Endothelial cell of umbilical vein (primary cell): ENCODE measurements at regions not wholly inside any gene's neighbourhood (a gene's known extent, or its start where the extent isn't known, plus 50 kb on each side); places are given as distances from the start of the nearest gene placed in this dataset.

Experiments used
- BruUV-seq: library from RNA; stranded (reverse); fragments of 400-500 nt; replicated peaks from 2 replicates; lab custom pipeline; 2021; lab: Mats Ljungman, UMichigan
- CTCF ChIA-PET: fragments of 300-600, 350-600 bp; sonication (Branson Sonifier 250); formaldehyde crosslinking; loops from one replicate; lab custom pipeline; 2021; ENCODE audit warnings: antibody characterized with exemption, inconsistent platforms; lab: Charles Lee
- POLR2A ChIA-PET: fragments of 300-600, 350-600 bp; sonication (Branson Sonifier 250); formaldehyde crosslinking; loops from one replicate; lab custom pipeline; 2021; ENCODE audit warnings: antibody characterized with exemption, inconsistent platforms; lab: Charles Lee
- DNase-seq: peaks from one replicate; pipeline ENCODE4 v3.0.0-alpha.2; 2011; ENCODE audit warnings: low read depth, low spot score
- FAIRE-seq: peaks from 2 replicates; lab custom pipeline; 2011; peaks lifted over from hg19 to GRCh38; lab: Jason Lieb, UNC
- H2AFZ ChIP-seq: 2 replicates; pipeline ENCODE4 v1.6.0; 2012; ENCODE audit warnings: low read depth, low read length, control low read depth, inconsistent platforms
- H3K27ac ChIP-seq: 2 replicates; pipeline ENCODE4 v1.5.1; 2011; ENCODE audit warnings: low read depth, mild to moderate bottlenecking, control low read depth, low read length, moderate library complexity; ENCODE audit not compliant: insufficient read depth
- H3K27me3 ChIP-seq, 2 experiments: 2 replicates each; pipeline versions ENCODE4 v1.6.0 to v1.6.1; 2011; ENCODE audit warnings: low read length in 2 of 2, mixed read lengths in 1 of 2; ENCODE audit not compliant: control insufficient read depth in 2 of 2, insufficient read depth in 2 of 2
- H3K36me3 ChIP-seq, 2 experiments: 2 replicates in 1 of 2; 3 replicates in 1 of 2; pipeline ENCODE4 v1.5.1; 2011; ENCODE audit warnings: low read length in 2 of 2, mild to moderate bottlenecking in 1 of 2, moderate library complexity in 1 of 2; ENCODE audit not compliant: control insufficient read depth in 2 of 2, insufficient read depth in 2 of 2; ENCODE audit errors: extremely low read depth in 1 of 2
- H3K4me1 ChIP-seq: 3 replicates; pipeline ENCODE4 v1.5.1; 2011; ENCODE audit warnings: mild to moderate bottlenecking, low read length; ENCODE audit not compliant: control insufficient read depth, insufficient read depth; ENCODE audit errors: extremely low read depth
- H3K4me2 ChIP-seq: 2 replicates; pipeline ENCODE4 v1.6.1; 2011; ENCODE audit warnings: low read length, control low read depth, mixed read lengths; ENCODE audit not compliant: insufficient read depth
- H3K4me3 ChIP-seq, 3 experiments: fragments of 200-600 bp in 1 of 3; sonication (generic), shearing (Covaris generic) in 1 of 3; replicated peaks in 1 of 3; 2 replicates each; pipeline ENCODE4 v1.5.1; 2011 to 2016; ENCODE audit warnings: control low read depth in 3 of 3, low read length in 3 of 3, mild to moderate bottlenecking in 2 of 3, inconsistent platforms in 1 of 3, low read depth in 1 of 3, moderate library complexity in 1 of 3; ENCODE audit not compliant: insufficient read depth in 1 of 3
- H3K79me2 ChIP-seq: 2 replicates; pipeline ENCODE4 v1.6.0; 2012; ENCODE audit warnings: low read length, inconsistent platforms; ENCODE audit not compliant: control insufficient read depth, insufficient read depth
- H3K9ac ChIP-seq: replicated peaks from 2 replicates; pipeline ENCODE3; 2011; ENCODE audit warnings: low read length, control low read depth; ENCODE audit not compliant: insufficient read depth; ENCODE audit errors: extremely low read depth
- H3K9me1 ChIP-seq: replicated peaks from 3 replicates; pipeline ENCODE4 v1.6.0; 2011; ENCODE audit warnings: mild to moderate bottlenecking, low read length; ENCODE audit not compliant: control insufficient read depth, insufficient read depth; ENCODE audit errors: extremely low read depth
- H3K9me3 ChIP-seq: replicated peaks from 2 replicates; pipeline ENCODE4 v1.5.1; 2012; ENCODE audit warnings: low read length, inconsistent platforms; ENCODE audit not compliant: control insufficient read depth, insufficient read depth
- H4K20me1 ChIP-seq: replicated peaks from 2 replicates; pipeline ENCODE3; 2011; ENCODE audit warnings: mild to moderate bottlenecking, low read length; ENCODE audit not compliant: control insufficient read depth, insufficient read depth; ENCODE audit errors: extremely low read depth
- EZH2 ChIP-seq: IDR thresholded peaks from 2 replicates; pipeline ENCODE4 v1.6.1; 2012; ENCODE audit warnings: borderline replicate concordance, low read depth, mild to moderate bottlenecking, moderate library complexity, low read length, inconsistent platforms; ENCODE audit not compliant: severe bottlenecking
- FOS ChIP-seq: IDR thresholded peaks from 2 replicates; pipeline ENCODE4 v1.6.1; 2011; ENCODE audit warnings: mild to moderate bottlenecking, low read length, moderate library complexity, borderline replicate concordance; ENCODE audit not compliant: insufficient read depth
- GATA2 ChIP-seq: IDR thresholded peaks from 2 replicates; pipeline ENCODE4 v1.7.0; 2011; ENCODE audit warnings: low read depth, mild to moderate bottlenecking, moderate library complexity, mixed read lengths, low read length; ENCODE audit not compliant: insufficient read length, insufficient read depth
- JUN ChIP-seq: IDR thresholded peaks from 2 replicates; pipeline ENCODE4 v1.6.1; 2011; ENCODE audit warnings: borderline replicate concordance, low read depth; ENCODE audit not compliant: insufficient read length, insufficient read depth
- MYC ChIP-seq: IDR thresholded peaks from one replicate; pipeline ENCODE4 v1.6.1; 2011; ENCODE audit warnings: mild to moderate bottlenecking, low read depth, low read length
- POLR2A ChIP-seq: IDR thresholded peaks from 2 replicates; pipeline ENCODE4 v1.6.1; 2012; ENCODE audit warnings: low read depth, mild to moderate bottlenecking, control low read depth, low read length
- POLR2AphosphoS5 ChIP-seq: IDR thresholded peaks from 2 replicates; pipeline ENCODE4 v1.6.1; 2012; ENCODE audit warnings: low read depth, mild to moderate bottlenecking, control low read depth, low read length, moderate library complexity; ENCODE audit not compliant: insufficient read depth
- dilution Hi-C: fragments of 300-500 bp; cut with MboI; formaldehyde crosslinking; loops from one replicate; pipeline ENCODE4 v1.15.0; 2019; ENCODE audit warnings: low sequenced_read_pairs; ENCODE audit not compliant: extremely low pct_ligation_motif_present
- intact Hi-C: fragments of 100-400 bp; cut with micrococcal nuclease; formaldehyde crosslinking; loops from one replicate; pipeline ENCODE4 v1.10.0; 2022
- TF ChIP-seq, protein P1 (sequence below): IDR thresholded peaks from 2 replicates; pipeline ENCODE4 v1.6.1; 2011; ENCODE audit not compliant: insufficient read depth, insufficient read length
- TF ChIP-seq, protein P2 (sequence below), 2 donors: IDR thresholded peaks; 1 replicate in 1 of 2; 2 replicates in 1 of 2; pipeline ENCODE4 v1.5.1; 2011; ENCODE audit warnings: low read length in 2 of 2, mild to moderate bottlenecking in 2 of 2, moderate library complexity in 2 of 2, control low read depth in 1 of 2, inconsistent platforms in 1 of 2, low read depth in 1 of 2; ENCODE audit not compliant: insufficient read depth in 1 of 2; ENCODE audit errors: extremely low read depth in 1 of 2

DNA sequence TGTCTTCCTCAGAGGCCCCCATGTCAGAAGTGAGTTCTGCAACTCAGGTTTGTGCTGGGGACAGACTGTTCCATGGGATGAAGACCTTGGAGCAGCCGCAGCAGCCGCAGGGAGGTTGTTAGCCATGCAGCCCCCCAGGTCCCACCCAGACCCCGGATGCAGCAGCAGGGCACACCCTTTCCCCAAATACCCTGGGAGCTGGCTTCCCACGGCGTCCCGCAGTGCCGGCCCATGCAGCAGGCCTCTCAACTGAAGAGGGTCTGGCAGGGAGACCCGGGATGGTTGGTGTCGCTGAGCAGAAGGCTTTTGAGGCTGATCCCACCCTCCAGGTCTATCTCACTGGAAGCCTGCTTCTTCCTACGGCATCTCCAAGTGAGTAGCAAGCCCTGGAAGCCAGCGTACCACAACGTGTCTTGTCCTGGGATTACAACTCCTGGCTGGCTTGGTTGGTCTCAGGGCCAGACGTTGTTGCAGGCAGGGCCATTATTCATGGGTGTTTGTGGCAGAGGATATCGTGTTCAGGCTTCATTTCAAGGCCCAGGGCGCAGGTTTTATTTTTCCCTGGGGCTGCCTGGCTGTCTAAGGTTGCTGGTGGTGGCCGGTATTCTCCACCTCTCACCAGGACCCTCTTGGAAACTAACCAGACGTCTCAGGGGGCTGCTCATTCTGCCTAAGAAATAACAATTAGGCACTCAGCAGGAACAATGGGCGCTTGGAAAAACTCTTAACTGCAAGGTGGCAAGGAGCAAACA lies 223.2 kb downstream of the C16orf95 start:
- H3K9me1 ChIP-seq = no peaks in the 10 kb centered on the region
- H3K4me2 ChIP-seq = no peak overlapping the region
- DNase-seq (no peak), FAIRE-seq (no peak)
- peaks cover 6 to 27% of the 10 kb centered on the region in 2 experiments for H3K27me3 ChIP-seq
- no peak overlapping the region for H3K4me3 ChIP-seq
- TF ChIP-seq MYC = no peak
- no peak for TF ChIP-seq POLR2A
- TF ChIP-seq, protein P1, sequence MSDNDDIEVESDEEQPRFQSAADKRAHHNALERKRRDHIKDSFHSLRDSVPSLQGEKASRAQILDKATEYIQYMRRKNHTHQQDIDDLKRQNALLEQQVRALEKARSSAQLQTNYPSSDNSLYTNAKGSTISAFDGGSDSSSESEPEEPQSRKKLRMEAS = no peak
- no peak for TF ChIP-seq EZH2
- TF ChIP-seq GATA2 = no peak
- TF ChIP-seq JUN = no peak
- no peak for TF ChIP-seq FOS
- TF ChIP-seq POLR2AphosphoS5 = no peak
- TF ChIP-seq, protein P2, sequence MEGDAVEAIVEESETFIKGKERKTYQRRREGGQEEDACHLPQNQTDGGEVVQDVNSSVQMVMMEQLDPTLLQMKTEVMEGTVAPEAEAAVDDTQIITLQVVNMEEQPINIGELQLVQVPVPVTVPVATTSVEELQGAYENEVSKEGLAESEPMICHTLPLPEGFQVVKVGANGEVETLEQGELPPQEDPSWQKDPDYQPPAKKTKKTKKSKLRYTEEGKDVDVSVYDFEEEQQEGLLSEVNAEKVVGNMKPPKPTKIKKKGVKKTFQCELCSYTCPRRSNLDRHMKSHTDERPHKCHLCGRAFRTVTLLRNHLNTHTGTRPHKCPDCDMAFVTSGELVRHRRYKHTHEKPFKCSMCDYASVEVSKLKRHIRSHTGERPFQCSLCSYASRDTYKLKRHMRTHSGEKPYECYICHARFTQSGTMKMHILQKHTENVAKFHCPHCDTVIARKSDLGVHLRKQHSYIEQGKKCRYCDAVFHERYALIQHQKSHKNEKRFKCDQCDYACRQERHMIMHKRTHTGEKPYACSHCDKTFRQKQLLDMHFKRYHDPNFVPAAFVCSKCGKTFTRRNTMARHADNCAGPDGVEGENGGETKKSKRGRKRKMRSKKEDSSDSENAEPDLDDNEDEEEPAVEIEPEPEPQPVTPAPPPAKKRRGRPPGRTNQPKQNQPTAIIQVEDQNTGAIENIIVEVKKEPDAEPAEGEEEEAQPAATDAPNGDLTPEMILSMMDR (IDR thresholded peaks at IDR 0.05; ENCODE audit: extremely low read depth in 1 of 2, insufficient read depth in 1 of 2, low read depth in 1 of 2, low read length in 2 of 2) = no peak
- no peaks in the 10 kb centered on the region for H4K20me1 ChIP-seq
- no peaks in the 10 kb centered on the region for H3K4me1 ChIP-seq
- H3K27ac ChIP-seq = no peak overlapping the region
- H3K9ac ChIP-seq = no peak overlapping the region
- H3K79me2 ChIP-seq = no peaks in the 10 kb centered on the region
- ChIA-PET POLR2A (no interaction called here), CTCF (interaction anchor here (0.7 to 0.9 kb wide), 2 partner anchors 12 to 185 kb away, joined by 3 read pairs; no protein-coding TSS in a partner anchor)
- no peaks in the 10 kb centered on the region for H3K36me3 ChIP-seq
- intact Hi-C loops = no loop called here
- no peaks in the 10 kb centered on the region for H3K9me3 ChIP-seq
- dilution Hi-C loops = no loop called here
- no peak overlapping the region for H2AFZ ChIP-seq
- BruUV-seq = no TSS peak
